ENCODE measurements at regions not wholly inside any gene's neighbourhood (a gene's known extent, or its start where the extent isn't known, plus 50 kb on each side); places are given as distances from the start of the nearest gene placed in this dataset.

- TF ChIP-seq, protein P1, sequence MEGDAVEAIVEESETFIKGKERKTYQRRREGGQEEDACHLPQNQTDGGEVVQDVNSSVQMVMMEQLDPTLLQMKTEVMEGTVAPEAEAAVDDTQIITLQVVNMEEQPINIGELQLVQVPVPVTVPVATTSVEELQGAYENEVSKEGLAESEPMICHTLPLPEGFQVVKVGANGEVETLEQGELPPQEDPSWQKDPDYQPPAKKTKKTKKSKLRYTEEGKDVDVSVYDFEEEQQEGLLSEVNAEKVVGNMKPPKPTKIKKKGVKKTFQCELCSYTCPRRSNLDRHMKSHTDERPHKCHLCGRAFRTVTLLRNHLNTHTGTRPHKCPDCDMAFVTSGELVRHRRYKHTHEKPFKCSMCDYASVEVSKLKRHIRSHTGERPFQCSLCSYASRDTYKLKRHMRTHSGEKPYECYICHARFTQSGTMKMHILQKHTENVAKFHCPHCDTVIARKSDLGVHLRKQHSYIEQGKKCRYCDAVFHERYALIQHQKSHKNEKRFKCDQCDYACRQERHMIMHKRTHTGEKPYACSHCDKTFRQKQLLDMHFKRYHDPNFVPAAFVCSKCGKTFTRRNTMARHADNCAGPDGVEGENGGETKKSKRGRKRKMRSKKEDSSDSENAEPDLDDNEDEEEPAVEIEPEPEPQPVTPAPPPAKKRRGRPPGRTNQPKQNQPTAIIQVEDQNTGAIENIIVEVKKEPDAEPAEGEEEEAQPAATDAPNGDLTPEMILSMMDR (IDR thresholded peaks at IDR 0.05 in 4 of 5, conservative IDR thresholded peaks at IDR 0.05 in 1 of 5): no peak
- no peak for TF ChIP-seq POLR2A (IDR thresholded peaks at IDR 0.05)
Measured at GRCh38 chr9:3585606-3586005, 59.8 kb upstream of the RFX3 start.

Data from gastrocnemius medialis (tissue), 4 donors.